Stimulated activated CD4-positive, alpha-beta T cell treated with anti-CD3 and anti-CD28 coated beads, Interleukin-12 subunit alpha, Interleukin-12 subunit beta, amount 100 ng/mL, for 24 hours (primary cell): ENCODE measurements at regions not wholly inside any gene's neighbourhood (a gene's known extent, or its start where the extent isn't known, plus 50 kb on each side); places are given as distances from the start of the nearest gene placed in this dataset.
A peak's percentile ranks its signal among the peaks of the same experiment; 100 is the strongest.
"Not testable (repeated sequence)": the region's sequence is repeated elsewhere in the genome, so short reads cannot be mapped to it uniquely, and the experiment has no call there.

Source experiments
- DNase-seq, 2 experiments: peaks; one replicate each; pipeline ENCODE4 v3.0.0-alpha.2; 2020; ENCODE audit warnings: low read depth in 2 of 2

GRCh38 chr3:28033059-28033784 lies 208.2 kb upstream of the CMC1 start:
- no peak for DNase-seq

DNA sequence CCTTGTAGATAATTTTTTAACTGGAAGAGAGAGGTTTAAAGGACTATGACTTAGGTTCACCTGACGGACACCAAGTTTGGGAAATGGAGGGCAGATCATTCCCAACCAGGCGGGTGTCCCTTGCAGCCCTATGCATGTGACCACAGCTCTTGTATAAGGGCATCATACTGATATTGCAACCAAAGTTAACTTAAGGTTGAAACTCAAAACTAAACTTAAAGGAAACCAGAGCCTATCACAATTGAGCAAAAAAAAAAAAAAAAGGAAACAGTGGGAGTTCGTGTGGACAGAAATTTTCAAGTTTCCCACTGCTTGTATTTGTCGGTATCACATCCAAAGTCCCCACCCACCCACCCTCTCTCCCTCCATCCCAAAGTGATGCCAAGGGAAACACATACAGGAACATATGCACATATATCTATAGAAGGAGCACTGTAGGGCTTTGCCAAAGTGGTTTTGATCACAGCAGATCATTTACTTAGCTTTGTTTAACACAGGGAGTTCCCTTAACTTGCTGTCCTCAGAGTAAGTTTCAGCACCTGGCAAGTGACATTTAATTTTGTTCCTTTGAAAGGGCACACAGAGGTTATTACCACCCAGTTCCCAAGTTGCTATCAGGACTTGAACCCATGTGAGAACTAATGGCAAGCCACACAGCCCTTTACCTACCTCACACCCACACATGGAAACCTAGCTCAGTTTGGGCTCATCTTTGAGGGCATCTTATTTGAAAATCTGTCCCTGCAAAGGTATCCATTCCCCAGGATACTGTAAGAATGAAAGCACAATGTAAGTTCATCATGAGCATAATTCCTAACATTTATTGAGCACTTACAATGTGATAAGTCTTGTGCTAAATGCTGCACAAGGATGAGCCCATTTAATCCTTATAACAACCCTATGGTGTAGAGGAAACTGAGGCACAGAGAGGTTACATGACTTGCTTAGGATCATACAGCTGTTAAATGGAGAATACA lies 204.5 kb upstream of the CMC1 start:
- no peak for DNase-seq

DNA sequence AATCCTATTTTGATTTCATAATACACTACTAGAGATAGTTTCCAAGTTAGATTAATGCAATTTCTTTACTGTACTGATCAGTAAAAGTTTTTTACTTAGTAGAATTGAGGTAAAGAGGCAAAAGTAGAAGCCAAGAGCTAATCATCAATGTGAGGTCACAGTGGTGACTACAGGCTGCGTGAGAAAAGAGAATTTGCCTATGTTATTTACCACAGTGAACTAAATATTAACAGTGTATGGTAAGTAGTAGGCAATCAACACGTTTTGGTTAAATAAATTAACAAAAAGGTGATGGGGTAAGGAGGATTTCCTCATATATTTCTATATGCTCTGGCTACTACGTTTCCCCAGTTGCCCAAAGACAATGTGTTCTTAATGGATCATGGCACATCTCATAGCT lies 202.2 kb upstream of the CMC1 start:
- DNase-seq, result no peak

DNA sequence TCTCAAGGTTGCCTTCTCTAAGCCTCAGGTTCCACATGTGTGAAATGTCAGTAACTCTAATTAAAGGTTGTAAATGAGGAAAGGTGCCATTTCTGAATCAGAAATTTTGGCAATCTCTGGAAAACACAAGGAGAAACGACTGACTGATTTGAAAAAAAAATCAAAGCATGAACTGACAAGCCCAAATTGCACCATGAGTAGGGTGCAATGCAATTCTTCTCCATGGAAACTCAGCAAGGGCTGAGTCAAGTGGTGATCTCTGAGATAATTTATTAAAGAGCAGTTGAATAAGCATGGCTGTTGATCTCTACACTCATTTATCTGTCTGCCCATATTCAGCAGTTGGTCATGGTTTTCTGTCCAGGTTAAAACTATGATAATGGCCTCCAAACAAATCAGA lies 201.6 kb upstream of the CMC1 start:
- no peak for DNase-seq

DNA sequence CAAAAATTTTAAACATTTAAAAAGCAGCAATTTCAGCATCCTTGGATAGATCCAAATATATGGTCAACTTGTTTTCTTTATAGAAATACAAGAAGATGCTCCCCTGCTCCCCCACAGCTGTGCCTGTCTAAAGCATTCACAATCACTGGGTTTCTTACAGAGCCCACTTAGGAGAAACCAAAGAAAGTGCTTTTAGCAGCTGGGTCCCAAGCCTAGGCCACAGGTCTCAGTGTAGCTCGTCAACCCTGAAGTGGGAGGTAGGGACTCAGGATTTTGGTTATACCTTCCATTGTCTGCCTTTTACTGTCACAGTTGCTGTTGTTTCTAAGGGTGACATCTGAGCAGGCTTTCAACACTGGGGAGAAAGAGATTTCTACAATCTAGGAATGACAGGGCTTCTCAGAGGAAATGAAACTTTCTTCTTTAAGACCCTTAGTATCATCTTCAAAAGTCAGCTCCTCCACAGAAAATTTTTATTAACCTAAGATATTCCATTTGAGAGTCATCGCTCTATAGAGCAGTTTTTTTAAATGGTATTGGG lies 199.3 kb upstream of the CMC1 start:
- DNase-seq, result no peak

DNA sequence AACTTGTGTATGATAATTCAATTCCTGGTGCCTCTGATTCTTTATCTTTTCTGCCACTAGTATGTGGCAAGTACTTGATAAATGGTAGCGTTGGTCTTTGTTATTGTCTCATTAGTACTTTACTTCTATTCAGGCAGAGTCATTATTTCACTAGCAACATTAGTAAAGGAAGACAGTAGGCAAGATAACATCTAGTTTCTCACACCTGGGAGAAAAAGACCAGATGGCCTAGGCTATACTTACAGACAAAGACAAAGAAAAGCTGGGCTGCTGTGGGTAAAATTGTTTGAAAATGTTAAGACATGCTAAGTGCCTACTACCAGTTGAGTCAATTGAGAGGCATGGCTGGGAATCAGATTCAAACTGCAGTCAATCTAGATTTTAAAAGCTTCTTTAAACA lies 198.7 kb upstream of the CMC1 start:
- DNase-seq, result no peak

- no peak for DNase-seq
Measured at GRCh38 chr3:28050120-28050519, 191.3 kb upstream of the CMC1 start.

GRCh38 chr3:28050885-28051284 lies 190.5 kb upstream of the CMC1 start:
- DNase-seq, result peak in 1 of 2 experiments; percentile 16

GRCh38 chr3:28053759-28054158 lies 187.7 kb upstream of the CMC1 start:
- peak; percentile 2 to 3 for DNase-seq

DNA sequence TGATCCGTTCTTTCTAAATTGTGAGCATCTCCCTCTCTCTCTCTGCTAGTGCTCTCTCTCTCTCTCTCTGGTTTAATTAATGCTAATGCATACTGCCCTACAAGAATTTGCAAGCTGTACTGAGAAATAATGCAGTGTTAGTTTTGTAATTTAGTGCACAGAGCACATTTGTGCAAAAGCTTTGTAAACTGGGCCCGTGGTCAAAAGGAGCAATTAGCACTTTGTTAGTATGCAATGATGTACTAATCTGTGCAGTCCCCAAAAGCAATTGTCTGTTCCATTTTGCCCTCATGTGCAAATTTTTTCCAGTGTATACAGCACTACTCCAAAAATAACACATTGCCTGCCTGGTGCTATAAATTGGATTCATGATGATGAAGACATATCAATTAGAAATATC lies 184.6 kb upstream of the CMC1 start:
- no peak for DNase-seq

DNA sequence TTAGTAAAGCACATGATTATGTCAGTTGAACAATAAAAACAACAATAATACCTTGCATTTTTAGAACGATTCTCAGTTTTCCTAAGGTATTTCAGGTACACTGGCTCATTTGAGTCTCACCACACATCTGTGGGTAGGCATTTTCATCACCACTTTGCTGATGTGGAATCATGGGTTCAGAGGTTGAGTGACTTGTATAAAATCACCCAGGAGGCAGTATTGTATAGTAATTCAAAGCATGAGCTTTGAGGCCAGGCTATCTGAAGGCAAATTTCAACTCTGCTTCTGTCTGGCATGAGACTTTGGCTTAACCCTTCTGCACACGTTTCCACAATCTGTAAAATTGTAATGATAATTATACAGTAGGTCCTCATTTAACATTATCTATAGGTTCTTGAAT lies 183.9 kb upstream of the CMC1 start:
- no peak for DNase-seq

DNA sequence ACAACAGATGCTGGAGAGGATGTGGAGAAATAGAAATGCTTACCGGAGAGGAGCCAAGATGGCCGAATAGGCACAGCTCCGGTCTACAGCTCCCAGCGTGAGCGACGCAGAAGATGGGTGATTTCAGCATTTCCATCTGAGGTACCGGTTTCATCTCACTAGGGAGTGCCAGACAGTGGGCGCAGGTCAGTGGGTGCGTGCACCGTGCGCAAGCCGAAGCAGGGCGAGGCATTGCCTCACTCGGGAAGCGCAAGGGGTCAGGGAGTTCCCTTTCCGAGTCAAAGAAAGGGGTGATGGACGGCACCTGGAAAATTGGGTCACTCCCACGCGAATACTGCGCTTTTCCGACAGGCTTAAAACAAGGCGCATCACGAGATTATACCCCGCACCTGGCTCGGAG lies 182.2 kb upstream of the CMC1 start:
- DNase-seq, result not testable (repeated sequence)

DNA sequence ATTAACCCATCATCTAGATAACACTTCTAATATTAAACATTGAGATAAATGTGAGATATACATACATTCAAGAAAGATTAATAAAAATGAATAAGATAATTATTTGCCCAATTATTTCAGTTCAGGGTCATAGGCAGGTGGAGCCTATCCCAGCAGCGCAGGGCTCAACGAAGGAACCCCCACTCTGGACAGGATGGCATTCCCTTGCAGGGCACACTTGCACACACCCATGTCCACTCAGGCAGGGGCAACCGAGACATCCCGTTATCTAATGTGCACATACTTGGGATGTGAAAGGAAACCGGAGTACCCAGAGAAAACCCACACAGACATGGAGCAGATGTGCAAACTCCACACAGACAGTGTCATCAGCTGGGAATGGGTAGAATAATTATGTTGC lies 175.4 kb upstream of the CMC1 start:
- DNase-seq, result no peak

DNA sequence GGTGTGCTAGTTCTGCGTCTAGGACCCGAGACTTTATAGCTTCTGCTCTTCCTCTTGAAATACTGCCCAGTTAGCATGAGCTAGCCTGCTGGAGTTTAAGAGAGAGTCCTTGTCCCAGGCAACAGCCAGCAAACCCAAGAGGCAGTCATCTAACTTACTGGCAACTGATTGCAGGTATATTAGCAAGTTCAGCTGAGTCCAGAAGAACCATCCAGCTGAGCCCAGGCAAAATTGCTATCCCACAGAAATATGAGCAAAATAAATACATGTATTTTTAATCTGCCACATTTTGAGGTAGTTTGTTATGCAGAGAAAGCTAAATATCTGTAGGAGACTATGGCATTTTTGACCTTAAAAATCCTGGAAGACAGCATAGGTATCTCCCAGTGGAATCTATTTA lies 174.4 kb upstream of the CMC1 start:
- no peak for DNase-seq

DNA sequence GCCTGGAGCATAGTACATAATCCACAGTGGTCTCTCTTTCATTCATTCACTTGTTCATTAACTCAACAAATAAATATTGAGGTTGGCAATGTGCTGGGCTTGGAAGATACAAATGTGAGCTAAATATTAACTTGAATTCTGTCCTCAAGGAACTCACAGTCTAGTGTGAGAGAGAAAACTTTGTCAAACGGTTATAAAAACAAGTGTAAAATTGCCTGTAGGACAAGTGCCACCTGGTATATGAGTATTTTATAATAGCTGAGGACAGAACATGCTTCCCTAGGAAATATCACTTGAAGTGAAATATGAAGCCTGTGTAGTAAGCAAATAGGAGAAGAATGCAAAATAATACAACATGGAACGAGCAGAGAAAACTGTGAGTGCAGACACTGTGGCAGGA lies 173.1 kb upstream of the CMC1 start:
- DNase-seq, result no peak

DNA sequence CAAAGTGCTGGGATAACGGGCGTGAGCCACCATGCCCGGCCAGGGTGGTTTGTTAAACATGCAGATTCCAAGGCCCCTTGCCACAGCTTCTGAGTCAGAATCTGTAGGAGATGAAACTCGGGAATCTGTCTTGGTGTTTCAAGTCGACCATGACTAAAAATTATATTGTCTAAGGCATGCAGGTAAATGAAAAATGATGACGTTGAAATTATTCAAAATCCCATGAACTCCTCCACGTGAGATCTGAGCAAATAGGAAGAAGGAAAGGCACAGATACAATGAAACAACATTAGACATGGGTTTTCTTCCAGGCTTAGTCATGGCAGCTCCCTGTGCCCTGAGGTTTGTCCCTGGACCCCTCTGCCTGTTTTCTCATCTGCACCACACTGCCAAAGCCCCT lies 172.0 kb upstream of the CMC1 start:
- no peak for DNase-seq

DNA sequence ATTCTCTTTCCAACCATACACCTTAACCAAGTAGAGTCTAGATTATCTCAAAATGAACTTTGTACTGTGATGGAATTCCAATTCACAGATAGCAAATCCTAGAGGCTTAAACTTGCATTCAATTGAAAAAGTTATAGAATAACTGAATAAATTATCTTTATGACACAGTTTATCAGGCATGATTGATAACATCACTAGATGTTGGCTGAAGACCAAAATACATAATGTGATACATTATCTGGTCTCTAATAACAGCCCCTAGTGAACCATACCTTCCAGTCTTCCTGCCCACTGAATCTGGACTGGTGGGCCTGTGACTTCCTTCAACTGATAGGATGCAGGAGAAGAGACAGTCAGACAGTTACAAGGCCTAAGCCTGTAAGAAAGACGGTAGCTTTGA lies 165.2 kb upstream of the CMC1 start:
- no peak for DNase-seq

DNA sequence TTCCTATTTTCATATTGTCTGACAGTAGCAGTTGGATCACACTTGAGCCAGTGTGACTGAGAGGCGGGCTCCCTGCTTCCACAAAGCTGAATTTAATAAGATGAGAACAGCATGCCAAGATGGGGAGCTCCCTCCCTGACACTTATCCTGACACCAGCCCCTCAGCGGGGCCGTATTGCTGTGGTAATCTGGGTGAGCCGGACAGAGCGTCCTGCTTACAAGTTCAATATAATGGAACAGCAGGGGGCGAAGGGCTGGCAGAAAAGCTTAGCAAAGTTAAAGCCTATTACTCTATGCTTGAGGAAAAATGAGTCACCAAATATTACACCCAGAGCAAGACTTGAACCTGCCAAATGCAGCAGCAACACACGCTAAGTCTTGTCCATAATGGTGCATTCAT lies 163.8 kb upstream of the CMC1 start:
- DNase-seq, result no peak

DNA sequence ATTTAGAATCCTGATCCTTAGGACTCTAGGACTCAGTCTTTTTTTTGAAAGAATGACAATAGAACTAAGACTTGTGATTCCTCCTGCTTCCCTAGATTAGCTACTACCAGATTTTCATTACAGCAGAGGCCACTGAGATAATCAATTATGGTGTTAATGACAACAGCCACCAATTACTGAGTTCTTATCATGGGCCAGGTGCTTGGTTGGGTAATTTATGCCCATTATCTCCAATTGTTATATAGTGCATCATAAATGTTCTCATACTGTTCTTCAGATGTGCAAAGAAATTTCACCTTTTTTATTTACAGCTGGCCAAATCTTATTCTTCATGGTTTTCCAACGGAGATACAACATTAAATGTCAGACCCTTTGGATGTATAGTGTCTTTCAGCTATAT lies 162.9 kb upstream of the CMC1 start:
- no peak for DNase-seq

GRCh38 chr3:28080716-28081115 lies 160.7 kb upstream of the CMC1 start:
- no peak for DNase-seq

DNA sequence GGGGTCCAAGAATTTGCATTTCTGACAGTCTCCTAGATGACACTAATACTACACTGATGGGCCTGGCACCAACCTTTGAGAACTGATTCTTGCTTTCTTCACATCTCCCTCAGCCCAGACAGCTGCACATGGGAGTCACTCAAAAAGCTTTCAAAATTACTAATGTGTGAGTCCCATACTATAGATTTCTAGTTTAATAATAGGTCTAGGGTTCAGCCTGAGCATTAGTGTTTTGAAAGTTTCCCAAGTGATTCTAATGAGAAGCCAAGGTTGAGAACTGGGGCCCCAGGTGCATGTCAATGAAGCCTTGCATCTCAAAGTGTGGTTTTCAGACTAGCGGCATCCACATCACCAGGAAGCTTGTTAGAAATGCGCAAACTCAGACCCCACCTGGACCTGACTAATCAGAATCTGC lies 159.9 kb upstream of the CMC1 start:
- DNase-seq, result no peak

GRCh38 chr3:28087591-28087990 lies 153.8 kb upstream of the CMC1 start:
- no peak for DNase-seq
